GM23338 (cell line): ENCODE measurements at regions not wholly inside any gene's neighbourhood (a gene's known extent, or its start where the extent isn't known, plus 50 kb on each side); places are given as distances from the start of the nearest gene placed in this dataset.

ENCODE experiments used
- CREB1 ChIP-seq: fragments of 250-450 bp; sonication (Bioruptor Pico); IDR thresholded peaks from 2 replicates; pipeline ENCODE4 v1.5.0; 2020; ENCODE audit warnings: low read depth, mild to moderate bottlenecking, moderate library complexity
- EZH2 ChIP-seq: fragments of 200-600 bp; sonication (generic); IDR thresholded peaks from one replicate; pipeline ENCODE4 v1.8.0; 2017; ENCODE audit warnings: antibody characterized with exemption, mild to moderate bottlenecking, low read depth; ENCODE audit not compliant: unreplicated experiment
- EZH2phosphoT487 ChIP-seq: fragments of 200-600 bp; sonication (generic); IDR thresholded peaks from one replicate; pipeline ENCODE4 v1.8.1; 2018; ENCODE audit warnings: antibody characterized with exemption; ENCODE audit not compliant: unreplicated experiment
- JUNB ChIP-seq: IDR thresholded peaks from one replicate; pipeline ENCODE4 v1.6.1; 2016; ENCODE audit warnings: antibody characterized with exemption; ENCODE audit not compliant: unreplicated experiment
- NANOG ChIP-seq: IDR thresholded peaks from 2 replicates; pipeline ENCODE4 v1.6.1; 2016; ENCODE audit warnings: antibody characterized with exemption, borderline replicate concordance
- POLR2AphosphoS5 ChIP-seq: IDR thresholded peaks from 2 replicates; pipeline ENCODE4 v1.6.1; 2016; ENCODE audit warnings: antibody characterized with exemption, low read depth
- ZNF114 ChIP-seq: fragments of 250-450 bp; sonication (Bioruptor Pico); IDR thresholded peaks from 2 replicates; pipeline ENCODE4 v1.5.0; 2020; ENCODE audit warnings: mild to moderate bottlenecking, moderate library complexity
- TF ChIP-seq, protein P1 (sequence below): IDR thresholded peaks from one replicate; pipeline ENCODE4 v1.6.1; 2018; ENCODE audit warnings: antibody characterized with exemption; ENCODE audit not compliant: unreplicated experiment
- TF ChIP-seq, protein P2 (sequence below), 2 experiments: fragments of 200-600 bp in 1 of 2; sonication (generic) in 1 of 2; conservative IDR thresholded peaks; 2 replicates each; pipeline versions ENCODE4 v1.5.1 to v1.6.1; 2016 to 2017; ENCODE audit warnings: antibody characterized with exemption in 2 of 2, low read depth in 2 of 2, mild to moderate bottlenecking in 2 of 2, moderate library complexity in 1 of 2
- TF ChIP-seq, protein P3 (sequence below): fragments of 250-450 bp; sonication (Bioruptor Pico); IDR thresholded peaks from 2 replicates; pipeline ENCODE4 v1.5.0; 2020; ENCODE audit warnings: mild to moderate bottlenecking, moderate library complexity
- TF ChIP-seq, protein P4 (sequence below): IDR thresholded peaks from 2 replicates; pipeline ENCODE4 v1.6.1; 2016; ENCODE audit warnings: antibody characterized with exemption

DNA sequence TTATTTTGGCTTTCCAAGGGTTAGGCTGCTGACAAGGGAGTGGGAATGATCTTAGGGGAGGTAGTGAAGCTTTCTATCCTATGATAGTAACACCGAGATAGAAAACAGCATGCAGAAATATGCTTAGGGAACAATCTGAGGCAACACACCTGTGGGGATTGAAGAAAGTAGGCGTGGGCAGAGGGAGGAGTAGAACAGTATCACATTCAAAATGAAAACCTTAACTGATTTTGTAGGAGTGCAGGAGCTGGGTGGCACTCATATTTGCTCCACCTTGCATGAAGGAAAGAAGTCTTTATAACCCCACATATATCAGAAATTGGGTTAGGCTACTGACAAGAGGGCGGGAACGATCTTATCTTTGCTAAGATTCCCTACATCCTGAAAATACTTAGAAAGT is 762.2 kb upstream of the CNTNAP5 start:
- no peak for TF ChIP-seq EZH2phosphoT487
- TF ChIP-seq, protein P1, sequence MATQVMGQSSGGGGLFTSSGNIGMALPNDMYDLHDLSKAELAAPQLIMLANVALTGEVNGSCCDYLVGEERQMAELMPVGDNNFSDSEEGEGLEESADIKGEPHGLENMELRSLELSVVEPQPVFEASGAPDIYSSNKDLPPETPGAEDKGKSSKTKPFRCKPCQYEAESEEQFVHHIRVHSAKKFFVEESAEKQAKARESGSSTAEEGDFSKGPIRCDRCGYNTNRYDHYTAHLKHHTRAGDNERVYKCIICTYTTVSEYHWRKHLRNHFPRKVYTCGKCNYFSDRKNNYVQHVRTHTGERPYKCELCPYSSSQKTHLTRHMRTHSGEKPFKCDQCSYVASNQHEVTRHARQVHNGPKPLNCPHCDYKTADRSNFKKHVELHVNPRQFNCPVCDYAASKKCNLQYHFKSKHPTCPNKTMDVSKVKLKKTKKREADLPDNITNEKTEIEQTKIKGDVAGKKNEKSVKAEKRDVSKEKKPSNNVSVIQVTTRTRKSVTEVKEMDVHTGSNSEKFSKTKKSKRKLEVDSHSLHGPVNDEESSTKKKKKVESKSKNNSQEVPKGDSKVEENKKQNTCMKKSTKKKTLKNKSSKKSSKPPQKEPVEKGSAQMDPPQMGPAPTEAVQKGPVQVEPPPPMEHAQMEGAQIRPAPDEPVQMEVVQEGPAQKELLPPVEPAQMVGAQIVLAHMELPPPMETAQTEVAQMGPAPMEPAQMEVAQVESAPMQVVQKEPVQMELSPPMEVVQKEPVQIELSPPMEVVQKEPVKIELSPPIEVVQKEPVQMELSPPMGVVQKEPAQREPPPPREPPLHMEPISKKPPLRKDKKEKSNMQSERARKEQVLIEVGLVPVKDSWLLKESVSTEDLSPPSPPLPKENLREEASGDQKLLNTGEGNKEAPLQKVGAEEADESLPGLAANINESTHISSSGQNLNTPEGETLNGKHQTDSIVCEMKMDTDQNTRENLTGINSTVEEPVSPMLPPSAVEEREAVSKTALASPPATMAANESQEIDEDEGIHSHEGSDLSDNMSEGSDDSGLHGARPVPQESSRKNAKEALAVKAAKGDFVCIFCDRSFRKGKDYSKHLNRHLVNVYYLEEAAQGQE, result no peak
- no peak for TF ChIP-seq EZH2
- TF ChIP-seq, protein P2, sequence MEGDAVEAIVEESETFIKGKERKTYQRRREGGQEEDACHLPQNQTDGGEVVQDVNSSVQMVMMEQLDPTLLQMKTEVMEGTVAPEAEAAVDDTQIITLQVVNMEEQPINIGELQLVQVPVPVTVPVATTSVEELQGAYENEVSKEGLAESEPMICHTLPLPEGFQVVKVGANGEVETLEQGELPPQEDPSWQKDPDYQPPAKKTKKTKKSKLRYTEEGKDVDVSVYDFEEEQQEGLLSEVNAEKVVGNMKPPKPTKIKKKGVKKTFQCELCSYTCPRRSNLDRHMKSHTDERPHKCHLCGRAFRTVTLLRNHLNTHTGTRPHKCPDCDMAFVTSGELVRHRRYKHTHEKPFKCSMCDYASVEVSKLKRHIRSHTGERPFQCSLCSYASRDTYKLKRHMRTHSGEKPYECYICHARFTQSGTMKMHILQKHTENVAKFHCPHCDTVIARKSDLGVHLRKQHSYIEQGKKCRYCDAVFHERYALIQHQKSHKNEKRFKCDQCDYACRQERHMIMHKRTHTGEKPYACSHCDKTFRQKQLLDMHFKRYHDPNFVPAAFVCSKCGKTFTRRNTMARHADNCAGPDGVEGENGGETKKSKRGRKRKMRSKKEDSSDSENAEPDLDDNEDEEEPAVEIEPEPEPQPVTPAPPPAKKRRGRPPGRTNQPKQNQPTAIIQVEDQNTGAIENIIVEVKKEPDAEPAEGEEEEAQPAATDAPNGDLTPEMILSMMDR (conservative IDR thresholded peaks at IDR 0.05; ENCODE audit: low read depth in 2 of 2), result no peak
- TF ChIP-seq POLR2AphosphoS5, result no peak
- TF ChIP-seq, protein P3, sequence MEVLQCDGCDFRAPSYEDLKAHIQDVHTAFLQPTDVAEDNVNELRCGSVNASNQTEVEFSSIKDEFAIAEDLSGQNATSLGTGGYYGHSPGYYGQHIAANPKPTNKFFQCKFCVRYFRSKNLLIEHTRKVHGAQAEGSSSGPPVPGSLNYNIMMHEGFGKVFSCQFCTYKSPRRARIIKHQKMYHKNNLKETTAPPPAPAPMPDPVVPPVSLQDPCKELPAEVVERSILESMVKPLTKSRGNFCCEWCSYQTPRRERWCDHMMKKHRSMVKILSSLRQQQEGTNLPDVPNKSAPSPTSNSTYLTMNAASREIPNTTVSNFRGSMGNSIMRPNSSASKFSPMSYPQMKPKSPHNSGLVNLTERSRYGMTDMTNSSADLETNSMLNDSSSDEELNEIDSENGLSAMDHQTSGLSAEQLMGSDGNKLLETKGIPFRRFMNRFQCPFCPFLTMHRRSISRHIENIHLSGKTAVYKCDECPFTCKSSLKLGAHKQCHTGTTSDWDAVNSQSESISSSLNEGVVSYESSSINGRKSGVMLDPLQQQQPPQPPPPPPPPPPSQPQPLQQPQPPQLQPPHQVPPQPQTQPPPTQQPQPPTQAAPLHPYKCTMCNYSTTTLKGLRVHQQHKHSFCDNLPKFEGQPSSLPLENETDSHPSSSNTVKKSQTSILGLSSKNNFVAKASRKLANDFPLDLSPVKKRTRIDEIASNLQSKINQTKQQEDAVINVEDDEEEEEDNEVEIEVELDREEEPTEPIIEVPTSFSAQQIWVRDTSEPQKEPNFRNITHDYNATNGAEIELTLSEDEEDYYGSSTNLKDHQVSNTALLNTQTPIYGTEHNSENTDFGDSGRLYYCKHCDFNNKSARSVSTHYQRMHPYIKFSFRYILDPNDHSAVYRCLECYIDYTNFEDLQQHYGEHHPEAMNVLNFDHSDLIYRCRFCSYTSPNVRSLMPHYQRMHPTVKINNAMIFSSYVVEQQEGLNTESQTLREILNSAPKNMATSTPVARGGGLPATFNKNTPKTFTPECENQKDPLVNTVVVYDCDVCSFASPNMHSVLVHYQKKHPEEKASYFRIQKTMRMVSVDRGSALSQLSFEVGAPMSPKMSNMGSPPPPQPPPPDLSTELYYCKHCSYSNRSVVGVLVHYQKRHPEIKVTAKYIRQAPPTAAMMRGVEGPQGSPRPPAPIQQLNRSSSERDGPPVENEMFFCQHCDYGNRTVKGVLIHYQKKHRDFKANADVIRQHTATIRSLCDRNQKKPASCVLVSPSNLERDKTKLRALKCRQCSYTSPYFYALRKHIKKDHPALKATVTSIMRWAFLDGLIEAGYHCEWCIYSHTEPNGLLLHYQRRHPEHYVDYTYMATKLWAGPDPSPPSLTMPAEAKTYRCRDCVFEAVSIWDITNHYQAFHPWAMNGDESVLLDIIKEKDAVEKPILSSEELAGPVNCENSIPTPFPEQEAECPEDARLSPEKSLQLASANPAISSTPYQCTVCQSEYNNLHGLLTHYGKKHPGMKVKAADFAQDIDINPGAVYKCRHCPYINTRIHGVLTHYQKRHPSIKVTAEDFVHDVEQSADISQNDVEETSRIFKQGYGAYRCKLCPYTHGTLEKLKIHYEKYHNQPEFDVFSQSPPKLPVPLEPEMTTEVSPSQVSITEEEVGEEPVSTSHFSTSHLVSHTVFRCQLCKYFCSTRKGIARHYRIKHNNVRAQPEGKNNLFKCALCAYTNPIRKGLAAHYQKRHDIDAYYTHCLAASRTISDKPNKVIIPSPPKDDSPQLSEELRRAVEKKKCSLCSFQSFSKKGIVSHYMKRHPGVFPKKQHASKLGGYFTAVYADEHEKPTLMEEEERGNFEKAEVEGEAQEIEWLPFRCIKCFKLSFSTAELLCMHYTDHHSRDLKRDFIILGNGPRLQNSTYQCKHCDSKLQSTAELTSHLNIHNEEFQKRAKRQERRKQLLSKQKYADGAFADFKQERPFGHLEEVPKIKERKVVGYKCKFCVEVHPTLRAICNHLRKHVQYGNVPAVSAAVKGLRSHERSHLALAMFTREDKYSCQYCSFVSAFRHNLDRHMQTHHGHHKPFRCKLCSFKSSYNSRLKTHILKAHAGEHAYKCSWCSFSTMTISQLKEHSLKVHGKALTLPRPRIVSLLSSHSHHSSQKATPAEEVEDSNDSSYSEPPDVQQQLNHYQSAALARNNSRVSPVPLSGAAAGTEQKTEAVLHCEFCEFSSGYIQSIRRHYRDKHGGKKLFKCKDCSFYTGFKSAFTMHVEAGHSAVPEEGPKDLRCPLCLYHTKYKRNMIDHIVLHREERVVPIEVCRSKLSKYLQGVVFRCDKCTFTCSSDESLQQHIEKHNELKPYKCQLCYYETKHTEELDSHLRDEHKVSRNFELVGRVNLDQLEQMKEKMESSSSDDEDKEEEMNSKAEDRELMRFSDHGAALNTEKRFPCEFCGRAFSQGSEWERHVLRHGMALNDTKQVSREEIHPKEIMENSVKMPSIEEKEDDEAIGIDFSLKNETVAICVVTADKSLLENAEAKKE (CRISPR knock-in tag), result no peak
- TF ChIP-seq, protein P4, sequence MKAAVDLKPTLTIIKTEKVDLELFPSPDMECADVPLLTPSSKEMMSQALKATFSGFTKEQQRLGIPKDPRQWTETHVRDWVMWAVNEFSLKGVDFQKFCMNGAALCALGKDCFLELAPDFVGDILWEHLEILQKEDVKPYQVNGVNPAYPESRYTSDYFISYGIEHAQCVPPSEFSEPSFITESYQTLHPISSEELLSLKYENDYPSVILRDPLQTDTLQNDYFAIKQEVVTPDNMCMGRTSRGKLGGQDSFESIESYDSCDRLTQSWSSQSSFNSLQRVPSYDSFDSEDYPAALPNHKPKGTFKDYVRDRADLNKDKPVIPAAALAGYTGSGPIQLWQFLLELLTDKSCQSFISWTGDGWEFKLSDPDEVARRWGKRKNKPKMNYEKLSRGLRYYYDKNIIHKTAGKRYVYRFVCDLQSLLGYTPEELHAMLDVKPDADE, result no peak
- no peak for TF ChIP-seq ZNF114 (CRISPR knock-in tag)
- no peak for TF ChIP-seq JUNB
- no peak for TF ChIP-seq CREB1 (CRISPR knock-in tag)
- no peak for TF ChIP-seq NANOG
